Gastroesophageal sphincter (tissue), 3 donors: ENCODE measurements at regions not wholly inside any gene's neighbourhood (a gene's known extent, or its start where the extent isn't known, plus 50 kb on each side); places are given as distances from the start of the nearest gene placed in this dataset.

Experiments used
- EP300 ChIP-seq: sonication (generic); formaldehyde crosslinking; IDR thresholded peaks from one replicate; pipeline ENCODE4 v1.6.1; 2017; ENCODE audit warnings: antibody characterized with exemption, mild to moderate bottlenecking
- POLR2A ChIP-seq, 2 donors: fragments of 450-650 bp; IDR thresholded peaks; one replicate each; pipeline ENCODE4 v1.6.1; 2017; ENCODE audit warnings: antibody characterized with exemption in 2 of 2, mild to moderate bottlenecking in 2 of 2, moderate library complexity in 1 of 2
- POLR2AphosphoS5 ChIP-seq: sonication (generic); formaldehyde crosslinking; IDR thresholded peaks from one replicate; pipeline ENCODE4 v1.6.1; 2017; ENCODE audit warnings: antibody characterized with exemption
- TF ChIP-seq, protein P1 (sequence below), 4 experiments: fragments of 200-600 bp in 2 of 4; fragments of 450-650 bp in 2 of 4; sonication (generic) in 1 of 4; IDR thresholded peaks; one replicate each; pipeline ENCODE4 v1.5.1; 2017 to 2019; ENCODE audit warnings: antibody characterized with exemption in 4 of 4, mild to moderate bottlenecking in 2 of 4, moderate library complexity in 2 of 4

DNA sequence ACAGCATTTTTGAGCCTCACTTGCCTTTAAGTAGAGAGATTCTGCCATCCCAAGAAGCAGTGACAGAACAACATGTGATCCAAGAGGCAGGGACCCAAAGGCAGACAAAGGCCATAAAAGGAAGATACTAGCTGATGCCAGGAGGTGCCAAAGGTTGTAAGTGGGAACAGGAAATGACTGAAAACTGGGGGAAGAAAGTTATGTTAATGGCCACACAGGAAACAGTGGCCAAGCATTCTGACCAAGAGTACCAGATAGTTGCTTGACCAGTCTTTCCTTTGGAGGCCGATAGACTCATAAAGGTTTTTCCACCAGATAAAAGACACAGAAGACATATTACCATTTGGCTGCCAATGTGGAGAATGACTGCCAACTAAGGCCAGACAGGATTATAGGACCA, 274.5 kb upstream of the PEX5L start:
- TF ChIP-seq POLR2A (IDR thresholded peaks at IDR 0.05) (no peak), POLR2AphosphoS5 (no peak), EP300 (no peak)
- TF ChIP-seq, protein P1, sequence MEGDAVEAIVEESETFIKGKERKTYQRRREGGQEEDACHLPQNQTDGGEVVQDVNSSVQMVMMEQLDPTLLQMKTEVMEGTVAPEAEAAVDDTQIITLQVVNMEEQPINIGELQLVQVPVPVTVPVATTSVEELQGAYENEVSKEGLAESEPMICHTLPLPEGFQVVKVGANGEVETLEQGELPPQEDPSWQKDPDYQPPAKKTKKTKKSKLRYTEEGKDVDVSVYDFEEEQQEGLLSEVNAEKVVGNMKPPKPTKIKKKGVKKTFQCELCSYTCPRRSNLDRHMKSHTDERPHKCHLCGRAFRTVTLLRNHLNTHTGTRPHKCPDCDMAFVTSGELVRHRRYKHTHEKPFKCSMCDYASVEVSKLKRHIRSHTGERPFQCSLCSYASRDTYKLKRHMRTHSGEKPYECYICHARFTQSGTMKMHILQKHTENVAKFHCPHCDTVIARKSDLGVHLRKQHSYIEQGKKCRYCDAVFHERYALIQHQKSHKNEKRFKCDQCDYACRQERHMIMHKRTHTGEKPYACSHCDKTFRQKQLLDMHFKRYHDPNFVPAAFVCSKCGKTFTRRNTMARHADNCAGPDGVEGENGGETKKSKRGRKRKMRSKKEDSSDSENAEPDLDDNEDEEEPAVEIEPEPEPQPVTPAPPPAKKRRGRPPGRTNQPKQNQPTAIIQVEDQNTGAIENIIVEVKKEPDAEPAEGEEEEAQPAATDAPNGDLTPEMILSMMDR (IDR thresholded peaks at IDR 0.05) = no peak
